ENCODE measurements at regions not wholly inside any gene's neighbourhood (a gene's known extent, or its start where the extent isn't known, plus 50 kb on each side); places are given as distances from the start of the nearest gene placed in this dataset.

DNA sequence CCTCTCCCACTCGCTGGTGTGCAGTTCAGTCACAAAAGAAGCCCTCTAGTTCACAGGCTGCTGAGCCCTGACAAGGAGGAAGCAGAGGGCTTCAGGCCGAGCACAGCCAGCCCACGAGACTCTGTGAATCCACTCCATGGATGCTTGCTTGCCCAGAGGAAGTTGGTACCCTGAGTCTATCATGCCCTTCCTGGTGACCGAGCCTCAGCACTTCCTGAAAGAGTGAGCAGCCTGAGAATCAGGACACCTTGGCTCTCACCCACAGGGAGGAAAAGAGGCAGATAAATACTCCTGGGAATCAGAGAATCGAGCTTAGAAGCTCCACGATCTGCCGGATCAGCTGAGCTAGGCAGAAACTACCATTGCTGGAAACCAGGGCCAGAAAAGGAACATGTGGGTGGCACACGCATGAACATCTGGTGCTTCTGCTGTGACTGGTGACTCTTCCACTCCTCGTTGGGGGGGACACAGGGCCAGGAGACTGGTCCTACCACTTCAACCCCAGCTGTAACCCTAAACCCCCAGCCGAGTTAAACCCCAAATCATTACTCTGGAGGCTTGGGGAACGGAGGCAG, 376.3 kb upstream of the CAMK1G start:
- no peak for TF ChIP-seq EZH2phosphoT487 (IDR thresholded peaks at IDR 0.05; ENCODE audit: borderline replicate concordance)
- TF ChIP-seq, protein P1, sequence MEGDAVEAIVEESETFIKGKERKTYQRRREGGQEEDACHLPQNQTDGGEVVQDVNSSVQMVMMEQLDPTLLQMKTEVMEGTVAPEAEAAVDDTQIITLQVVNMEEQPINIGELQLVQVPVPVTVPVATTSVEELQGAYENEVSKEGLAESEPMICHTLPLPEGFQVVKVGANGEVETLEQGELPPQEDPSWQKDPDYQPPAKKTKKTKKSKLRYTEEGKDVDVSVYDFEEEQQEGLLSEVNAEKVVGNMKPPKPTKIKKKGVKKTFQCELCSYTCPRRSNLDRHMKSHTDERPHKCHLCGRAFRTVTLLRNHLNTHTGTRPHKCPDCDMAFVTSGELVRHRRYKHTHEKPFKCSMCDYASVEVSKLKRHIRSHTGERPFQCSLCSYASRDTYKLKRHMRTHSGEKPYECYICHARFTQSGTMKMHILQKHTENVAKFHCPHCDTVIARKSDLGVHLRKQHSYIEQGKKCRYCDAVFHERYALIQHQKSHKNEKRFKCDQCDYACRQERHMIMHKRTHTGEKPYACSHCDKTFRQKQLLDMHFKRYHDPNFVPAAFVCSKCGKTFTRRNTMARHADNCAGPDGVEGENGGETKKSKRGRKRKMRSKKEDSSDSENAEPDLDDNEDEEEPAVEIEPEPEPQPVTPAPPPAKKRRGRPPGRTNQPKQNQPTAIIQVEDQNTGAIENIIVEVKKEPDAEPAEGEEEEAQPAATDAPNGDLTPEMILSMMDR (conservative IDR thresholded peaks at IDR 0.05; ENCODE audit: low read length), result no peak

Data from Loucy (cell line).